Heart left ventricle (tissue), 13 donors: ENCODE measurements at regions not wholly inside any gene's neighbourhood (a gene's known extent, or its start where the extent isn't known, plus 50 kb on each side); places are given as distances from the start of the nearest gene placed in this dataset.

Experiments used
- POLR2A ChIP-seq, 2 donors: fragments of 450-650 bp; IDR thresholded peaks; one replicate each; pipeline ENCODE4 v1.6.1; 2017; ENCODE audit warnings: antibody characterized with exemption in 2 of 2, mild to moderate bottlenecking in 2 of 2, moderate library complexity in 2 of 2
- TF ChIP-seq, protein P1 (sequence below), 12 donors: fragments of 200-600 bp; sonication (generic) in 4 of 12; IDR thresholded peaks; one replicate each; pipeline versions ENCODE4 v1.5.0 to v1.8.0; 2018 to 2022; ENCODE audit warnings: antibody characterized with exemption in 12 of 12, mild to moderate bottlenecking in 5 of 12
- donor health status: ischemic (EF 13 %, LVEDD 7.1; RV severe dilation, severe dysfunction).
- donor health status: DM: no; HTN: yes; CAD: no.
- donor health status: DM: no; HTN: no; CAD: no.
- donor health status: ischemic (EF 25% LVEDD 6.9; RV normal size, moderate dysfunction).
- donor health status: ischemic (EF 25% LVEDD 5.7; RV mildly dilated, moderate dysfunction).
- donor health status: ischemic (EF 35%, LVEDD 5.7; RV mildly dilated, moderate dysfunction).
- donor health status: nonischemic (EF 11% LVEDD 7.7; RV severe dilation, severe dysfunction).
- donor health status: DM: yes; HTN: yes; CAD: no.
- donor health status: PGD.
- donor health status: ischemic (EF 29% LVEDD 5.4; RV normal size, mild dysfunction).
- donor health status: nonischemic (EF 23%, LVEDD 6.1; RV moderate dilation, normal function).

DNA sequence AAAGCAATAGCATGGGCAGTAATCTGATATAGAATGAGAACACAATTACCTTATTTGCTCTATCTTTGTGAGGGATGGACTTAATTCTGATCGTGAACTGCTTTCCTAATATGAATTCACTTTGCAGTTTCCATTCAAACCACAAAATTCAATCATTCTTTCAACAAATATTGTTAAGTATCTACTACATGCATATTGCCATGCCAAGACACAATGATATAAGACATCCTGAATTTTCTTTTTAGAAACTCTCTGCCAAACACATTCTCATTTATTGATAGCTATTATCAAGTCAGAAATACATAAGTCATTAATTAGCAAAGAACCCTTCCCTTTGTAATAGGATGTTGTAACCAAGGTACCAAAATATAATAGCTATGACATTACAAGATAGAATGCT is 121.6 kb upstream of the TARS1 start:
- TF ChIP-seq, protein P1, sequence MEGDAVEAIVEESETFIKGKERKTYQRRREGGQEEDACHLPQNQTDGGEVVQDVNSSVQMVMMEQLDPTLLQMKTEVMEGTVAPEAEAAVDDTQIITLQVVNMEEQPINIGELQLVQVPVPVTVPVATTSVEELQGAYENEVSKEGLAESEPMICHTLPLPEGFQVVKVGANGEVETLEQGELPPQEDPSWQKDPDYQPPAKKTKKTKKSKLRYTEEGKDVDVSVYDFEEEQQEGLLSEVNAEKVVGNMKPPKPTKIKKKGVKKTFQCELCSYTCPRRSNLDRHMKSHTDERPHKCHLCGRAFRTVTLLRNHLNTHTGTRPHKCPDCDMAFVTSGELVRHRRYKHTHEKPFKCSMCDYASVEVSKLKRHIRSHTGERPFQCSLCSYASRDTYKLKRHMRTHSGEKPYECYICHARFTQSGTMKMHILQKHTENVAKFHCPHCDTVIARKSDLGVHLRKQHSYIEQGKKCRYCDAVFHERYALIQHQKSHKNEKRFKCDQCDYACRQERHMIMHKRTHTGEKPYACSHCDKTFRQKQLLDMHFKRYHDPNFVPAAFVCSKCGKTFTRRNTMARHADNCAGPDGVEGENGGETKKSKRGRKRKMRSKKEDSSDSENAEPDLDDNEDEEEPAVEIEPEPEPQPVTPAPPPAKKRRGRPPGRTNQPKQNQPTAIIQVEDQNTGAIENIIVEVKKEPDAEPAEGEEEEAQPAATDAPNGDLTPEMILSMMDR (IDR thresholded peaks at IDR 0.05), result no peak
- no peak for TF ChIP-seq POLR2A (IDR thresholded peaks at IDR 0.05)
